ENCODE measurements at regions not wholly inside any gene's neighbourhood (a gene's known extent, or its start where the extent isn't known, plus 50 kb on each side); places are given as distances from the start of the nearest gene placed in this dataset.

DNA sequence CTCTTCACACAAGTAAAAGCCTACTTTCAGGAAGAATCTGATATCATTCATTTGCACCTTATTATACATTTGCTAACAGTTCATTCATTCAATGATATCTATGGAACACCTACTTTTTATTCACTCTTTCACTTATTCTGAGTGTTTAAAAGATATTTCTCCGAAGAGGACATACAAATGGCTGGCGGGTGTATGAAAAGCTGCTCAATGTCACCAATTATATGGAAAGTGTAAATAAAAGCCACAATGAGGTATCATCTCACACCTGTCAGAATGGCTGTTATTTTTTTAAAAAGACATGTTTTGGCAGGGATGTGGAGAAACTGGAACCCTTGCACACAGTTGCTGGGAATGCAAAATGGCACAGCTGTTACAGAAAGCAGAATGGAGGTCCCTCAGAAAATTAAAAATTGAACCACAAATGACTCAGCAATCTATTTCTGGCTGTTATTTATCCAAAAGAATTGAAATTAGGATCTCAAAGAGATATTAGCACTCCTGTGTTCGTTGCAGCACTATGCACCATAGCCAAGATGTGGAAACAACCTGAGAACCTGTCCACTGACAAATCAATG, 127.6 kb upstream of the IRS2 start:
- TF ChIP-seq, protein P1, sequence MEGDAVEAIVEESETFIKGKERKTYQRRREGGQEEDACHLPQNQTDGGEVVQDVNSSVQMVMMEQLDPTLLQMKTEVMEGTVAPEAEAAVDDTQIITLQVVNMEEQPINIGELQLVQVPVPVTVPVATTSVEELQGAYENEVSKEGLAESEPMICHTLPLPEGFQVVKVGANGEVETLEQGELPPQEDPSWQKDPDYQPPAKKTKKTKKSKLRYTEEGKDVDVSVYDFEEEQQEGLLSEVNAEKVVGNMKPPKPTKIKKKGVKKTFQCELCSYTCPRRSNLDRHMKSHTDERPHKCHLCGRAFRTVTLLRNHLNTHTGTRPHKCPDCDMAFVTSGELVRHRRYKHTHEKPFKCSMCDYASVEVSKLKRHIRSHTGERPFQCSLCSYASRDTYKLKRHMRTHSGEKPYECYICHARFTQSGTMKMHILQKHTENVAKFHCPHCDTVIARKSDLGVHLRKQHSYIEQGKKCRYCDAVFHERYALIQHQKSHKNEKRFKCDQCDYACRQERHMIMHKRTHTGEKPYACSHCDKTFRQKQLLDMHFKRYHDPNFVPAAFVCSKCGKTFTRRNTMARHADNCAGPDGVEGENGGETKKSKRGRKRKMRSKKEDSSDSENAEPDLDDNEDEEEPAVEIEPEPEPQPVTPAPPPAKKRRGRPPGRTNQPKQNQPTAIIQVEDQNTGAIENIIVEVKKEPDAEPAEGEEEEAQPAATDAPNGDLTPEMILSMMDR (IDR thresholded peaks at IDR 0.05), result no peak
- TF ChIP-seq POLR2A (IDR thresholded peaks at IDR 0.05), result no peak

Measured in adrenal gland (tissue), 5 donors.